ENCODE measurements at regions not wholly inside any gene's neighbourhood (a gene's known extent, or its start where the extent isn't known, plus 50 kb on each side); places are given as distances from the start of the nearest gene placed in this dataset.

GRCh38 chr6:26193467-26194328 lies 106.5 kb downstream of the HFE start:
- Histone ChIP-seq H3K27me3 (no peaks in the 10 kb centered on the region), H3K4me3 (no peak overlapping the region), H3K27ac (peak overlapping the region; percentile 84 to 90), H3K36me3 (no peaks in the 10 kb centered on the region), H3K9me3 (no peaks in the 10 kb centered on the region), H3K4me1 (peaks cover 0 to 43% (median 5%) of the 10 kb centered on the region in 4 donors)
- no peak for TF ChIP-seq CTCF (IDR thresholded peaks at IDR 0.05)
- intact Hi-C loops (cut with DNase I; ENCODE audit: low total_unique reads) = no loop called here
- no peak for DNase-seq

- intact Hi-C loops (cut with DNase I; ENCODE audit: low total_unique reads) = no loop called here
- no peaks in the 10 kb centered on the region for H3K36me3 ChIP-seq
- TF ChIP-seq CTCF (IDR thresholded peaks at IDR 0.05) = no peak
These were observed 107.1 kb downstream of the HFE start for GRCh38 chr6:26194329-26194701.

GRCh38 chr6:26194816-26195375 lies 107.7 kb downstream of the HFE start:
- no peak for DNase-seq
- Histone ChIP-seq H3K27me3 (no peaks in the 10 kb centered on the region), H3K36me3 (no peaks in the 10 kb centered on the region), H3K9me3 (no peaks in the 10 kb centered on the region), H3K27ac (peak overlapping the region; percentile 84 to 90), H3K4me1 (peaks cover 0 to 36% (median 5%) of the 10 kb centered on the region in 4 donors), H3K4me3 (peak overlapping the region; percentile 63 to 65)
- TF ChIP-seq CTCF (IDR thresholded peaks at IDR 0.05) = no peak
- intact Hi-C loops (cut with DNase I; ENCODE audit: low total_unique reads) = no loop called here

More at GRCh38 chr6:26194329-26194701, 107.1 kb downstream of the HFE start:
- Histone ChIP-seq H3K27ac (peak overlapping the region; percentile 84 to 90), H3K9me3 (no peaks in the 10 kb centered on the region), H3K4me3 (no peak overlapping the region), H3K4me1 (peaks cover 0 to 38% (median 5%) of the 10 kb centered on the region in 4 donors), H3K27me3 (no peaks in the 10 kb centered on the region)
- DNase-seq = no peak

- intact Hi-C loops (cut with DNase I; ENCODE audit: low total_unique reads) = no loop called here
- H3K27ac ChIP-seq = peak overlapping the region; percentile 84 to 90
- no peak for TF ChIP-seq CTCF (IDR thresholded peaks at IDR 0.05)
- peak overlapping the region; percentile 63 to 65 for H3K4me3 ChIP-seq
- H3K9me3 ChIP-seq = no peaks in the 10 kb centered on the region
- DNase-seq = peak; percentile 93 to 94
- H3K27me3 ChIP-seq = no peaks in the 10 kb centered on the region
- no peaks in the 10 kb centered on the region for H3K36me3 ChIP-seq
- H3K4me1 ChIP-seq = peaks cover 0 to 39% (median 5%) of the 10 kb centered on the region in 4 donors
These were observed 108.2 kb downstream of the HFE start for GRCh38 chr6:26195376-26195923.

GRCh38 chr6:26195924-26196845 lies 109.0 kb downstream of the HFE start:
- no peak for TF ChIP-seq CTCF (IDR thresholded peaks at IDR 0.05)
- Histone ChIP-seq H3K27me3 (no peaks in the 10 kb centered on the region), H3K27ac (peak overlapping the region; percentile 84 to 90), H3K9me3 (no peaks in the 10 kb centered on the region), H3K36me3 (no peaks in the 10 kb centered on the region), H3K4me1 (peaks cover 0 to 36% (median 5%) of the 10 kb centered on the region in 4 donors), H3K4me3 (peak overlapping the region; percentile 63 to 65)
- no peak for DNase-seq
- intact Hi-C loops (cut with DNase I; ENCODE audit: low total_unique reads) = no loop called here

Data from tibial artery (tissue), 4 donors.